Neural progenitor cell (in vitro differentiated cells): ENCODE measurements at regions not wholly inside any gene's neighbourhood (a gene's known extent, or its start where the extent isn't known, plus 50 kb on each side); places are given as distances from the start of the nearest gene placed in this dataset.

Experiments used
- EZH2 ChIP-seq: fragments of 200-600 bp; sonication (generic); IDR thresholded peaks from 2 replicates; pipeline ENCODE4 v1.6.1; 2017; ENCODE audit warnings: antibody characterized with exemption, mild to moderate bottlenecking, moderate library complexity
- TF ChIP-seq, protein P1 (sequence below): fragments of 200-600 bp; sonication (generic); IDR thresholded peaks from 2 replicates; pipeline ENCODE4 v1.5.1; 2017; ENCODE audit warnings: antibody characterized with exemption, mild to moderate bottlenecking

DNA sequence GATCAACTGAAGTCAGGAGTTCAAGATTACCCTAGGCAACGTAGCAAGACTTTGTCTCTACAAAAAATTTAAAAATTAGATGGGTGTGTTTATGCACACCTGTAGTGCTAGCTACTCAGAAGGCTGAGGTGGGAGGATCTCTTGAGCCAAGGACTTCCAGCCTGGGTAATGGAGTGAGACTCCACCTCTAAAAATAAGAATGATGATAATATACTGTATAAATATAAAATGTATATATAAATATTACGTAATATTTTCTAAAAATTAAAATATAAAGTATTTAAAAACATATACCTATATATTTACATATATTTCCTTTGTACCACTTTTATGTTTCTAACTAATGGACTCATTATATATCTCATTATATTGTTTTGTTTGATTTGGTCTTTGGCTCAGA is 409.5 kb upstream of the REG3G start:
- TF ChIP-seq, protein P1, sequence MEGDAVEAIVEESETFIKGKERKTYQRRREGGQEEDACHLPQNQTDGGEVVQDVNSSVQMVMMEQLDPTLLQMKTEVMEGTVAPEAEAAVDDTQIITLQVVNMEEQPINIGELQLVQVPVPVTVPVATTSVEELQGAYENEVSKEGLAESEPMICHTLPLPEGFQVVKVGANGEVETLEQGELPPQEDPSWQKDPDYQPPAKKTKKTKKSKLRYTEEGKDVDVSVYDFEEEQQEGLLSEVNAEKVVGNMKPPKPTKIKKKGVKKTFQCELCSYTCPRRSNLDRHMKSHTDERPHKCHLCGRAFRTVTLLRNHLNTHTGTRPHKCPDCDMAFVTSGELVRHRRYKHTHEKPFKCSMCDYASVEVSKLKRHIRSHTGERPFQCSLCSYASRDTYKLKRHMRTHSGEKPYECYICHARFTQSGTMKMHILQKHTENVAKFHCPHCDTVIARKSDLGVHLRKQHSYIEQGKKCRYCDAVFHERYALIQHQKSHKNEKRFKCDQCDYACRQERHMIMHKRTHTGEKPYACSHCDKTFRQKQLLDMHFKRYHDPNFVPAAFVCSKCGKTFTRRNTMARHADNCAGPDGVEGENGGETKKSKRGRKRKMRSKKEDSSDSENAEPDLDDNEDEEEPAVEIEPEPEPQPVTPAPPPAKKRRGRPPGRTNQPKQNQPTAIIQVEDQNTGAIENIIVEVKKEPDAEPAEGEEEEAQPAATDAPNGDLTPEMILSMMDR = no peak
- TF ChIP-seq EZH2 = no peak
